Lung (tissue), 11 donors: ENCODE measurements at regions not wholly inside any gene's neighbourhood (a gene's known extent, or its start where the extent isn't known, plus 50 kb on each side); places are given as distances from the start of the nearest gene placed in this dataset.

Experiments
- ATAC-seq: fragments of 200-7000 bp; cut with Tn5 transposase; one replicate; pipeline ENCODE4 v1.9.1; 2020; ENCODE audit warnings: moderate number of reproducible peaks; ENCODE audit not compliant: insufficient read depth, low FRiP score
- DNase-seq, 3 donors: peaks; one replicate each; pipeline ENCODE4 v3.0.0-alpha.2; 2013 to 2017
- H3K27ac ChIP-seq, 2 donors: one replicate each; pipeline ENCODE4 v1.5.1; 2013; ENCODE audit warnings: mild to moderate bottlenecking in 2 of 2, moderate library complexity in 2 of 2, control low read depth in 1 of 2, inconsistent platforms in 1 of 2, low read depth in 1 of 2, low read length in 1 of 2
- H3K27me3 ChIP-seq, 3 donors: one replicate each; pipeline ENCODE4 v1.5.1; 2013; ENCODE audit warnings: low read length in 2 of 3; ENCODE audit not compliant: control insufficient read depth in 3 of 3, insufficient read depth in 3 of 3
- H3K36me3 ChIP-seq, 4 donors: one replicate each; pipeline ENCODE4 v1.5.1; 2013; ENCODE audit warnings: low read length in 4 of 4, mild to moderate bottlenecking in 1 of 4, moderate library complexity in 1 of 4; ENCODE audit not compliant: control insufficient read depth in 4 of 4, insufficient read depth in 4 of 4
- H3K4me1 ChIP-seq, 5 donors: one replicate each; pipeline ENCODE4 v1.5.1; 2013; ENCODE audit warnings: low read length in 5 of 5, mild to moderate bottlenecking in 2 of 5, moderate library complexity in 1 of 5; ENCODE audit not compliant: control insufficient read depth in 5 of 5, insufficient read depth in 5 of 5
- H3K4me3 ChIP-seq: one replicate; pipeline ENCODE4 v1.5.1; 2013; ENCODE audit warnings: mild to moderate bottlenecking, control low read depth, moderate library complexity
- H3K9ac ChIP-seq, 2 donors: one replicate each; pipeline ENCODE4 v1.5.1; 2013; ENCODE audit warnings: low read length in 2 of 2, control low read depth in 1 of 2; ENCODE audit not compliant: insufficient read depth in 1 of 2
- H3K9me3 ChIP-seq, 4 donors: one replicate each; pipeline ENCODE4 v1.5.1; 2013; ENCODE audit warnings: low read length in 3 of 4, mild to moderate bottlenecking in 1 of 4, moderate library complexity in 1 of 4; ENCODE audit not compliant: control insufficient read depth in 4 of 4, insufficient read depth in 3 of 4
- CTCF ChIP-seq: IDR thresholded peaks from 2 replicates; pipeline ENCODE4 v1.5.1; 2012; ENCODE audit warnings: mild to moderate bottlenecking; ENCODE audit errors: control extremely low read depth, extremely low read depth
- WGBS, 2 donors: extraction: QIAGEN DNeasy Blood & Tissue Kit; methylation state at CpG; one replicate each; pipeline ENCODE4 v1.1.7; 2013; 5-methylcytosine and 5-hydroxymethylcytosine counted together
- donor health status: control.
- donor health status: control.
- donor health status: Bipolar disorder and iron deficiency.
- donor health status: healthy.
- donor health status: DM: yes; HTN: yes; CAD: no.

- no peak for TF ChIP-seq CTCF
- ATAC-seq, result no peak
These were observed 128.1 kb upstream of the MDM1 start for GRCh38 chr12:68460236-68460635.

GRCh38 chr12:68461645-68462044 is 129.5 kb upstream of the MDM1 start:
- Histone ChIP-seq H3K9me3 (no peaks in the 10 kb centered on the region), H3K4me1 (peaks cover 0 to 2% (median 0%) of the 10 kb centered on the region in 5 donors), H3K4me3 (no peak overlapping the region), H3K27me3 (no peaks in the 10 kb centered on the region), H3K27ac (no peak overlapping the region), H3K9ac (no peak overlapping the region), H3K36me3 (no peaks in the 10 kb centered on the region)
- ATAC-seq (no peak), DNase-seq (no peak)
- 91 to 97% methylated on average over 3 of the region's 3 CpGs for WGBS, 2 donors
- TF ChIP-seq CTCF, result no peak

More at GRCh38 chr12:68460236-68460635, 128.1 kb upstream of the MDM1 start:
- no peaks in the 10 kb centered on the region for H3K36me3 ChIP-seq
- H3K9me3 ChIP-seq, result no peaks in the 10 kb centered on the region
- no peaks in the 10 kb centered on the region for H3K27me3 ChIP-seq
- H3K9ac ChIP-seq, result no peak overlapping the region
- H3K27ac ChIP-seq, result no peak overlapping the region
- WGBS, 2 donors, result 95 to 100% methylated on average over 1 of the region's 1 CpG
- peaks cover 0 to 2% (median 0%) of the 10 kb centered on the region in 5 donors for H3K4me1 ChIP-seq
- no peak for DNase-seq
- no peak overlapping the region for H3K4me3 ChIP-seq

GRCh38 chr12:68462803-68463202 is 130.6 kb upstream of the MDM1 start:
- 74 to 88% methylated on average over 4 of the region's 4 CpGs for WGBS, 2 donors
- ATAC-seq, result no peak

More at GRCh38 chr12:68462803-68463202, 130.6 kb upstream of the MDM1 start:
- H3K27me3 ChIP-seq, result no peaks in the 10 kb centered on the region
- H3K27ac ChIP-seq, result no peak overlapping the region
- DNase-seq, result no peak
- no peak overlapping the region for H3K9ac ChIP-seq
- no peaks in the 10 kb centered on the region for H3K4me1 ChIP-seq
- H3K4me3 ChIP-seq, result no peak overlapping the region
- no peak for TF ChIP-seq CTCF
- no peaks in the 10 kb centered on the region for H3K36me3 ChIP-seq
- H3K9me3 ChIP-seq, result no peaks in the 10 kb centered on the region
